GM18499 (cell line): ENCODE measurements at regions not wholly inside any gene's neighbourhood (a gene's known extent, or its start where the extent isn't known, plus 50 kb on each side); places are given as distances from the start of the nearest gene placed in this dataset.
"Not testable (repeated sequence)": the region's sequence is repeated elsewhere in the genome, so short reads cannot be mapped to it uniquely, and the experiment has no call there.

Source experiments
- ATAC-seq: cut with Tn5 transposase; IDR thresholded peaks from one replicate; pipeline ENCODE4 v1.9.1; 2021; ENCODE audit warnings: moderate number of reproducible peaks; ENCODE audit not compliant: insufficient read depth, unreplicated experiment

DNA sequence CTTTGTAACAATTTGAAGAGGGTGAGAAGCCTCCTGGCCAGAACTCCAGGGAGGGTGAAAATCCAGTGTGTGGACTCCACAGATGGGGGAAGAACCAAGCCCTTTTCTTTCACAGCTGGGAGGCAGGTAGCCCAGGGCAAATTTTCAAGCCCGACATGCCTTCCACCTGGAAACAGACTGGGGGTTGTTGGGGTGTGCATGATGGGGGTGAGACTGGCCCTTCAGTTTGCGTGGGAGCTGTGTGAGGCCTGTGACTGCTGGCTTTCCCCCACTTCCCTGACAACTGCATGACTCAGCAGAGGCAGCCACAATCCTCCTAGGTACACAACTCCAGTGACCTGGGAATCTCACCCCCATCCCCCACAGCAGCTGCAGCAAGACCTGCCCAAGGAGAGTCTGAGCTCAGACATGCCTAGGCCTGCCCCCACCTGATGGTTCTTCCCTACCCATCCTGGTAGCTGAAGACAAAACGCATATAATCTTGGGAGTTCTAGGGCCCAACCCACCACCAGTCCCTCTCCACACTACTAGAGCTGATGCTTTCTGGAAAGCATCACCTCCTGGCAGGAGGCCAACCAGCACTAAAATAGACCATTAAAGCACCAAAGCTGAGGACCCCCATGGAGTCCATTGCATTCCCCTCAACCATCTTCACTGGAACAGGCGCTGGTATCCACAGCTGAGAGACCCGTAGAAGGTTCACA, 445.4 kb downstream of the TFEC start:
- no peak for ATAC-seq

- no peak for ATAC-seq
These were observed 447.6 kb downstream of the TFEC start for GRCh38 chr7:115582956-115583355.

GRCh38 chr7:115578576-115578975, 452.0 kb downstream of the TFEC start:
- ATAC-seq: no peak

DNA sequence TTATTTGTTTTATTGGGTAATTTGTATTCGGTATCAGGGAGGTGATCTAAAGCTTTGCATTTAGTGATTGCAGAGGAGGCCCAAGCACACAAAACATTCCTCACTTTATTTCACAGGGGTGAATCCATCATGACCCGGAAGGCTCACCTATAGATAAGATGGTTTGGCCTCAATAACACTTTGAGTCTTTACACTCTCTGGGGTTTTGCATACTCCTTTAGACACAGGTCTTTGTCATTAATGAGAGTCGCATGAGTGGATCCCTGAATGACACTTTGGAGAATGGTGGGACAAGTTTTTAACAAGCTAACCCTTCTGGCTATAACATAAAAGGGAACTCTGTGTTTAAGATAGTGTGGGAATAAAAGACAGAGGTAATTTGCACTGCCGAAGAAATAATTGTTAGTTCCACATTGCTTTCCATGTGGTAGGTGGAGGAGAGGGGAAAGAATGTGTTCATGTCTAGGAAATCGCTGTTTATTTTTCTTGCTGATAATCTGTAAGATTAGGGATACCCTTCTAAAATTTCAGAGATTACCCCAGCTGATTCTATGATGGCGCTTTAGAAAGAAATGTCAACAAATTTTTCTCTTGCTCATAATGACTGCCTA, 455.8 kb downstream of the TFEC start:
- no peak for ATAC-seq

DNA sequence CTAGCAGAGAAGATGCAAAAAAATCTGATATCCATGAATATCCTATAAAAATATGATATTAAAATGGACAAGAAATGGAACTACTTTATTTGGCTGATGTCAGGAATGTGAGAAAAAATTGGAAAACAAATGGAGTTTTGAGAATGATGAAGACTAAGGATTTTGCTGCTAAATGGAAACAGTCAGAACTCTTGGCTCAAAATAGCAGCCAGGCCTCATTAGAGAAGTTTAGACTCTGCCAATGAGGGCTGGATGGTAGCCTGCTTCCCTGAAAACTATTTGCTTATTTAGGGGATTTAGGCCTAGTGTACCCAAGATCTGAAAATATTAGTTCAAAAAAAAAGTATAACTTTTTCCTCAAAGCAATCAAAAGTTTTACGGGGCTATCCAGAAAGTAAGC, 458.5 kb downstream of the TFEC start:
- no peak for ATAC-seq

- ATAC-seq: no peak
These were observed 469.0 kb downstream of the TFEC start for GRCh38 chr7:115561335-115562110.

GRCh38 chr7:115559877-115560276, 470.7 kb downstream of the TFEC start:
- ATAC-seq: no peak

DNA sequence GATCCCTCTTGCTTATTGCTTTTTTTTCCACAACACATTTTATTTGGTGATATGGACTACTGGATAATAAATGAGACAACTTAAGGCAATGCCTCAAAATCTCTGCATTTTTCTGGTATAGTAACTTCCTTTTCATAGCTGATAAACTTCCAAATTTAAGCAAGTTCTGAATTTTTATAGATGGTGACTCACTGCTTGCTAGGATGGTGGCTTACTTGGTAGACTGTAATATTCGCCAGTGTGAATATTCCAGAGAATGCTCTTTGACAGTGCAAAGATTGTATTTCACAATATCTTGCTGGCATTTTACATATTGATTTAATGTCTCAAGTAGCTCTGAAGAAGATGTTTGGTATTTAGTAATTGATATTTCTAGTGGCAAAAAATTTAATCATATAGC, 472.4 kb downstream of the TFEC start:
- no peak for ATAC-seq

GRCh38 chr7:115557296-115557695, 473.3 kb downstream of the TFEC start:
- ATAC-seq: not testable (repeated sequence)

- no peak for ATAC-seq
These were observed 477.8 kb downstream of the TFEC start for GRCh38 chr7:115552766-115553165.

- no peak for ATAC-seq
These were observed 480.7 kb downstream of the TFEC start for GRCh38 chr7:115549910-115550309.

- ATAC-seq: no peak
These were observed 481.8 kb downstream of the TFEC start for GRCh38 chr7:115548756-115549155.

DNA sequence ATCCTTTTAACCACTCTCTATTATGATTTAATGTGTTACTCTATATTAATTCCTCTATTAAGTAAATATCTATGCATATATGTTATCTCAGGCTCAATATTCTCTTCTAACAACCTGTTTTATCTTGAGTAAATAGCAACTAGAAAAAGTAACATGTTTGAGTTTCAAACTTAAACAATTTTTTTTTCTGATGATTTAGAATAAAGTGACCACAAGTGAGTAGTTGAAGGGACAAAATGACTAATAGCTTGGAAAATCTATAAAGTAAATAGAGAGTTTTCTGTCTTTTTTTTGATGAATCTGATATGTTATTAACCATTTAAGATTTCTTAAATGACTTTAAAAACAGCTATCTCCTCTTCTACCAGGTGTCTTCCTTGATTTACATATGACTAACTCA, 483.8 kb downstream of the TFEC start:
- ATAC-seq: no peak

DNA sequence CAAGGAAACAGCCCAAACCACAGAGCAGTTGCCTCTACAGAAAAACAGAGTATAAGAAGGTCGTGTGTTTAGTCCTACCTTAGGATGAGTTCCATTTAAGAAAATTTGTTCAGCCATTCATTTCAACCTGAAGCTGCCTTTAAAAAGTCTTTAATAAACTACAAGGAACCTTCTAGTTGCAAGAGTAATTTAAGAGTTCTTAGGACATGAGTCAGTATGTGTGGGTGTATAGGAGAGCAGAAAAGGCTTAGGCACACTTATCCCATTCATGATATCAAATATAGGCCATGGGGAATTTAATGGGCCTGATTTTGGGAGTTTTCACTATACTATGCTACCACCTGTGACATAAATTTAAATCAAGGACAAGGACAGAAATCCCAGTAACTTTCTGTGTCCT, 496.8 kb downstream of the TFEC start:
- no peak for ATAC-seq

- no peak for ATAC-seq
These were observed 504.3 kb downstream of the TFEC start for GRCh38 chr7:115526278-115526677.

GRCh38 chr7:115522174-115522573, 508.4 kb downstream of the TFEC start:
- ATAC-seq: no peak

DNA sequence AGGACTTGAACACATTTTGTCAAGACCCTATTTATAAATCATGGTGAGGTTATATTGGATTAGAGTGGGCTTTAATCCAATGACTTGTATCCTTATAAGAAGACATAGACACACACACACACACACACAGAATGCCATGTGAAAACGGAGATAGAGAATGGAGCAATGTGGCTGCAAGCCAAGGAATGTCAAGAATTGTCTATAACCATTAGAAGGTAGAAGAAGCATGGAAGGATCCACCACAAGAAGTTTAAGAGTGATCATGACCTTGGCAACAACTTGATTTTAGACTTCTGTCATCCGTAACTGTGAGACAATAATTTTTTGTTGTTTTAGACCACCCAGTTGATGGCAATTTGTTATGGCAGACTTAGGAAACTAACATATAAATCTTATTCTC, 514.2 kb downstream of the TFEC start:
- ATAC-seq: no peak

- ATAC-seq: no peak
These were observed 519.2 kb downstream of the TFEC start for GRCh38 chr7:115511330-115511729.

DNA sequence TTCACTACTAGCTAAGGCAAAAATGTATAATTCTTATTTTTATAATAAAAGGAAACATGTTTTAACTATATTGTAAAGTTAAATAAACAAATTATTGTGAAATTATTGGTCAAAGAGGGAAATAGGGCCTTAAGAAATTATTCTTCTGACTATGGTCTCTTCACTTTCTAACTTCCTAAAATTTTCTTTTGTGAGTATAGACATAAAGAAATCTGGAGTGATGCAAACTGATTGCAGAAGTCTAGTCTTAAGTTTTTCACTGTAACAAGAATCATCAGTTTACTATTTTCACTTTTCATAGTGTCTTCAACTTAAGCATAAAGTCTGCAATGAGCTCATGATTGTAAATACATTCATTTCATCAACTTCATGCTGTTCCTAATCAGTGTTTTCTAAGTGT, 525.4 kb downstream of the TFEC start:
- ATAC-seq: no peak

DNA sequence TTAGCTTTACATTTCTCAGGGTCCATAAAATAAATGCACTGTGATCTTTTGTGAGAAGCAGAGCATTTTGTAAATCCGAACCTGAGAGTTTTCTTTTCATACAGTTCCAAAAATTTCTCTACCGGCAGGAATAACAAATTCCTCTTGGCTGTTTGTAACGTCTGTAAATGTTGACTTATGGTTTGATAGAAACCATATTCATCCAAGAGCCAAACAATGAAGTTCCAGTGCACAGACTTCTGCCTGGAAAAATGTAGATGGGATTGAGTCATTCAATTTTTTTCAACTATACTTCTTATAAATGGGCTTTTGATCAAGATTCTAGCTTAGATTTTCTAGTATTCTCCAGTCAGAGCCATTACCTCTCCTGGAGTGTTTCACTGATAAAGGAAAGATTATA, 530.6 kb downstream of the TFEC start:
- no peak for ATAC-seq

DNA sequence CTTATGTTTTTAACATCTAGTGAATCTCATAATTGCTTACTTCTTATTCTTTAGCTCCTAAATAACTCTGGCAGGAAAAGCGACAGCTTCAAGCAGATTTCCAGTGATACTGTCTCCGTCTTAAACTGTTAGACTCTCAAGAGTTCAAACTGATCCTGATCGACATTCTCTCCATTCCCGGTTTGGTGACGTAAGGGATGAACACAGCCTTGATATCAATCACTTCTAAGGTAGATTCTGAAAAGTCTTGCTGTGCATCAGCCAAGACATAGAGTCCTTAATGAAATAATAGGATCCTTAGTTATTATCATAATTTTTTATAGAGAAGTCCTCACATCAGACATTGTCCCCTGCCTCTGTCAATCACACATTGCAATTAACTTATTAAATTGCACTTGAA, 534.6 kb downstream of the TFEC start:
- no peak for ATAC-seq
